Liver (tissue), 8 donors: ENCODE measurements at regions not wholly inside any gene's neighbourhood (a gene's known extent, or its start where the extent isn't known, plus 50 kb on each side); places are given as distances from the start of the nearest gene placed in this dataset.

Experiments used
- DNase-seq: peaks from one replicate; pipeline ENCODE4 v3.0.0-alpha.2; 2017; ENCODE audit warnings: low spot score
- H3K27ac ChIP-seq, 2 donors: one replicate each; pipeline ENCODE4 v1.7.0; 2013; ENCODE audit warnings: inconsistent platforms in 2 of 2, low read length in 2 of 2, control low read depth in 1 of 2, low read depth in 1 of 2, mild to moderate bottlenecking in 1 of 2
- H3K27me3 ChIP-seq, 4 donors: one replicate each; pipeline versions ENCODE4 v1.6.1 to v1.7.0; 2013; ENCODE audit warnings: low read length in 3 of 4, inconsistent platforms in 1 of 4, mild to moderate bottlenecking in 1 of 4, moderate library complexity in 1 of 4; ENCODE audit not compliant: control insufficient read depth in 4 of 4, insufficient read depth in 4 of 4
- H3K36me3 ChIP-seq, 4 donors: one replicate each; pipeline versions ENCODE4 v1.6.1 to v1.7.0; 2013; ENCODE audit warnings: low read length in 3 of 4, mild to moderate bottlenecking in 3 of 4, low read depth in 1 of 4, moderate library complexity in 1 of 4; ENCODE audit not compliant: control insufficient read depth in 4 of 4, insufficient read depth in 3 of 4
- H3K4me1 ChIP-seq, 4 donors: one replicate each; pipeline versions ENCODE4 v1.6.1 to v1.7.0; 2013; ENCODE audit warnings: low read length in 3 of 4, mild to moderate bottlenecking in 3 of 4, moderate library complexity in 1 of 4; ENCODE audit not compliant: control insufficient read depth in 4 of 4, insufficient read depth in 4 of 4
- H3K4me3 ChIP-seq, 3 donors: one replicate each; pipeline versions ENCODE4 v1.6.1 to v1.7.0; 2013; ENCODE audit warnings: low read length in 3 of 3, control low read depth in 1 of 3, low read depth in 1 of 3, mild to moderate bottlenecking in 1 of 3
- H3K9ac ChIP-seq, 2 donors: one replicate each; pipeline ENCODE4 v1.7.0; 2013; ENCODE audit warnings: low read length in 2 of 2, mild to moderate bottlenecking in 2 of 2, moderate library complexity in 2 of 2, control low read depth in 1 of 2, low read depth in 1 of 2
- H3K9me3 ChIP-seq, 4 donors: one replicate each; pipeline versions ENCODE4 v1.6.1 to v1.7.0; 2013; ENCODE audit warnings: low read length in 3 of 4; ENCODE audit not compliant: control insufficient read depth in 4 of 4
- CTCF ChIP-seq: fragments of 150-350 bp; IDR thresholded peaks from 2 replicates; pipeline ENCODE4 v1.5.1; 2017; ENCODE audit warnings: improper control_type of control experiment, low read depth, low read length; ENCODE audit not compliant: missing input control
- EGR1 ChIP-seq, 2 donors: IDR thresholded peaks; 2 replicates each; pipeline ENCODE4 v1.6.1; 2016 to 2018; ENCODE audit warnings: antibody characterized with exemption in 2 of 2, low read depth in 2 of 2
- FOXA1 ChIP-seq: IDR thresholded peaks from 2 replicates; pipeline ENCODE4 v1.6.1; 2016; ENCODE audit warnings: antibody characterized with exemption
- FOXA2 ChIP-seq: IDR thresholded peaks from 2 replicates; pipeline ENCODE4 v1.6.1; 2016; ENCODE audit warnings: antibody characterized with exemption
- HNF4A ChIP-seq, 2 donors: conservative IDR thresholded peaks; 2 replicates each; pipeline ENCODE4 v1.6.1; 2016; ENCODE audit warnings: antibody characterized with exemption in 2 of 2, mild to moderate bottlenecking in 2 of 2
- HNF4G ChIP-seq: IDR thresholded peaks from 2 replicates; pipeline ENCODE4 v1.6.1; 2016; ENCODE audit warnings: antibody characterized with exemption
- JUND ChIP-seq, 2 donors: IDR thresholded peaks; 2 replicates each; pipeline ENCODE4 v1.6.1; 2016; ENCODE audit warnings: antibody characterized with exemption in 2 of 2
- NR2F2 ChIP-seq: IDR thresholded peaks from 2 replicates; pipeline ENCODE4 v1.6.1; 2016; ENCODE audit warnings: antibody characterized with exemption
- RAD21 ChIP-seq, 2 donors: IDR thresholded peaks; 2 replicates each; pipeline ENCODE4 v1.6.1; 2016; ENCODE audit warnings: antibody characterized with exemption in 2 of 2, mild to moderate bottlenecking in 2 of 2
- RXRA ChIP-seq, 2 donors: IDR thresholded peaks; 2 replicates each; pipeline ENCODE4 v1.6.1; 2017 to 2018; ENCODE audit warnings: antibody characterized with exemption in 2 of 2, mild to moderate bottlenecking in 1 of 2
- SP1 ChIP-seq: IDR thresholded peaks from 2 replicates; pipeline ENCODE4 v1.6.1; 2018; ENCODE audit warnings: antibody characterized with exemption, mild to moderate bottlenecking
- TAF1 ChIP-seq: conservative IDR thresholded peaks from 2 replicates; pipeline ENCODE4 v1.6.1; 2016; ENCODE audit warnings: antibody characterized with exemption, mild to moderate bottlenecking
- YY1 ChIP-seq: IDR thresholded peaks from 2 replicates; pipeline ENCODE4 v1.6.1; 2016; ENCODE audit warnings: antibody characterized with exemption, mild to moderate bottlenecking
- WGBS: extraction: QIAGEN DNeasy Blood & Tissue Kit; methylation state at CpG from one replicate; pipeline ENCODE4 v1.1.7; 2013; 5-methylcytosine and 5-hydroxymethylcytosine counted together
- TF ChIP-seq, protein P1 (sequence below): IDR thresholded peaks from 2 replicates; pipeline ENCODE4 v1.6.1; 2016; ENCODE audit warnings: antibody characterized with exemption
- TF ChIP-seq, protein P2 (sequence below): IDR thresholded peaks from 2 replicates; pipeline ENCODE4 v1.6.1; 2016; ENCODE audit warnings: antibody characterized with exemption
- TF ChIP-seq, protein P3 (sequence below): IDR thresholded peaks from 2 replicates; pipeline ENCODE4 v1.6.1; 2016; ENCODE audit warnings: antibody characterized with exemption
- donor health status: healthy.
- donor health status: healthy.
- donor health status: healthy.
- donor health status: healthy.
- donor health status: healthy.

GRCh38 chr22:47445716-47446290 is 683.4 kb downstream of the TBC1D22A start (continued):
- TF ChIP-seq, protein P1, sequence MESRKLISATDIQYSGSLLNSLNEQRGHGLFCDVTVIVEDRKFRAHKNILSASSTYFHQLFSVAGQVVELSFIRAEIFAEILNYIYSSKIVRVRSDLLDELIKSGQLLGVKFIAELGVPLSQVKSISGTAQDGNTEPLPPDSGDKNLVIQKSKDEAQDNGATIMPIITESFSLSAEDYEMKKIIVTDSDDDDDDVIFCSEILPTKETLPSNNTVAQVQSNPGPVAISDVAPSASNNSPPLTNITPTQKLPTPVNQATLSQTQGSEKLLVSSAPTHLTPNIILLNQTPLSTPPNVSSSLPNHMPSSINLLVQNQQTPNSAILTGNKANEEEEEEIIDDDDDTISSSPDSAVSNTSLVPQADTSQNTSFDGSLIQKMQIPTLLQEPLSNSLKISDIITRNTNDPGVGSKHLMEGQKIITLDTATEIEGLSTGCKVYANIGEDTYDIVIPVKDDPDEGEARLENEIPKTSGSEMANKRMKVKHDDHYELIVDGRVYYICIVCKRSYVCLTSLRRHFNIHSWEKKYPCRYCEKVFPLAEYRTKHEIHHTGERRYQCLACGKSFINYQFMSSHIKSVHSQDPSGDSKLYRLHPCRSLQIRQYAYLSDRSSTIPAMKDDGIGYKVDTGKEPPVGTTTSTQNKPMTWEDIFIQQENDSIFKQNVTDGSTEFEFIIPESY = no peak
- TF ChIP-seq HNF4A (conservative IDR thresholded peaks at IDR 0.05) = no peak
- no peak for TF ChIP-seq TAF1
- TF ChIP-seq NR2F2 = no peak
- no peak for TF ChIP-seq SP1

DNA sequence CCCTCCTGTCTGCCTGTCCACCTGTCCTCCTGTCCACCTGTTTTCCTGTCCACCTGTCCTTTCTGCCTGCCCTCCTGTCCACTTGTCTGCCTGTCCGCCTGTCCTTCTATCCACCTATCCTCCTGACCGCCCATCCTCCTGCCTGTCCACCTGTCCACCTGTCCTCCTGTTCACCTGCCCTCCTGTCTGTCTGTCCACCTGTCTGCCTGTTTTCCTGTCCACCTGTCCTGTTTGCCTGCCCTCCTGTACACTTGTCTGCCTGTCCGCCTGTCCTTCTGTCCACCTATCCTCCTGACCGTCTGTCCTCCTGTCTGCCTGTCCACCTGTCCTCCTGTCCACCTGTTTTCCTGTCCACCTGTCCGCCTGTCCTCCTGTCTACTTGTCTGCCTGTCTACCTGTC is 682.8 kb downstream of the TBC1D22A start:
- Histone ChIP-seq H3K4me1 (no peaks in the 10 kb centered on the region), H3K9ac (no peak overlapping the region), H3K36me3 (no peaks in the 10 kb centered on the region), H3K27me3 (peaks cover 0 to 2% (median 0%) of the 10 kb centered on the region in 4 donors), H3K4me3 (no peak overlapping the region), H3K9me3 (peaks cover 0 to 3% (median 0%) of the 10 kb centered on the region in 4 donors), H3K27ac (no peak overlapping the region)
- no peak for DNase-seq
- 76% methylated on average over 5 of the region's 5 CpGs for WGBS
- no peak for TF ChIP-seq SP1
- TF ChIP-seq, protein P2, sequence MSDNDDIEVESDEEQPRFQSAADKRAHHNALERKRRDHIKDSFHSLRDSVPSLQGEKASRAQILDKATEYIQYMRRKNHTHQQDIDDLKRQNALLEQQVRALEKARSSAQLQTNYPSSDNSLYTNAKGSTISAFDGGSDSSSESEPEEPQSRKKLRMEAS = no peak
- TF ChIP-seq FOXA2 = no peak
- TF ChIP-seq RAD21 (IDR thresholded peaks at IDR 0.05) = no peak
- no peak for TF ChIP-seq NR2F2
- TF ChIP-seq HNF4A (conservative IDR thresholded peaks at IDR 0.05) = no peak
- no peak for TF ChIP-seq EGR1 (IDR thresholded peaks at IDR 0.05; ENCODE audit: low read depth in 2 of 2)
- no peak for TF ChIP-seq RXRA (IDR thresholded peaks at IDR 0.05)
- no peak for TF ChIP-seq YY1
- no peak for TF ChIP-seq HNF4G

- TF ChIP-seq RAD21 (IDR thresholded peaks at IDR 0.05) = no peak
- no peak for TF ChIP-seq RXRA (IDR thresholded peaks at IDR 0.05)
- TF ChIP-seq TAF1 = no peak
- TF ChIP-seq, protein P2 = no peak
- TF ChIP-seq CTCF = no peak
- TF ChIP-seq YY1 = no peak
- TF ChIP-seq HNF4A (conservative IDR thresholded peaks at IDR 0.05) = no peak
- no peak for TF ChIP-seq FOXA1
- no peak for TF ChIP-seq FOXA2
- TF ChIP-seq, protein P1 = no peak
- TF ChIP-seq, protein P3, sequence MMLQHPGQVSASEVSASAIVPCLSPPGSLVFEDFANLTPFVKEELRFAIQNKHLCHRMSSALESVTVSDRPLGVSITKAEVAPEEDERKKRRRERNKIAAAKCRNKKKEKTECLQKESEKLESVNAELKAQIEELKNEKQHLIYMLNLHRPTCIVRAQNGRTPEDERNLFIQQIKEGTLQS = no peak
- TF ChIP-seq JUND (IDR thresholded peaks at IDR 0.05) = no peak
- TF ChIP-seq EGR1 (IDR thresholded peaks at IDR 0.05; ENCODE audit: low read depth in 2 of 2) = no peak
- H3K4me1 ChIP-seq = no peaks in the 10 kb centered on the region
- no peak overlapping the region for H3K9ac ChIP-seq
- no peak overlapping the region for H3K27ac ChIP-seq
- H3K36me3 ChIP-seq = no peaks in the 10 kb centered on the region
- peaks cover 0 to 3% (median 0%) of the 10 kb centered on the region in 4 donors for H3K9me3 ChIP-seq
- no peak for DNase-seq
- H3K4me3 ChIP-seq = no peak overlapping the region
- WGBS = 79% methylated on average over 6 of the region's 6 CpGs
- peaks cover 0 to 2% (median 0%) of the 10 kb centered on the region in 4 donors for H3K27me3 ChIP-seq
These were observed 682.3 kb downstream of the TBC1D22A start for GRCh38 chr22:47444746-47445065.
